ENCODE measurements at regions not wholly inside any gene's neighbourhood (a gene's known extent, or its start where the extent isn't known, plus 50 kb on each side); places are given as distances from the start of the nearest gene placed in this dataset.

- no peak for DNase-seq
These were observed 573.1 kb downstream of the HACE1 start for GRCh38 chr6:104286641-104287040.

- DNase-seq: no peak
These were observed 574.8 kb downstream of the HACE1 start for GRCh38 chr6:104284872-104285271.

GRCh38 chr6:104282581-104282980 lies 577.1 kb downstream of the HACE1 start:
- no peak for DNase-seq

- no peak for DNase-seq
These were observed 578.3 kb downstream of the HACE1 start for GRCh38 chr6:104281370-104281769.

- no peak for DNase-seq
These were observed 591.3 kb downstream of the HACE1 start for GRCh38 chr6:104268389-104268788.

GRCh38 chr6:104266922-104267321 lies 592.8 kb downstream of the HACE1 start:
- no peak for DNase-seq

- DNase-seq: no peak
These were observed 603.1 kb downstream of the HACE1 start for GRCh38 chr6:104256646-104257045.

- no peak for DNase-seq
These were observed 606.5 kb downstream of the HACE1 start for GRCh38 chr6:104253236-104253635.

GRCh38 chr6:104252276-104252675 lies 607.4 kb downstream of the HACE1 start:
- no peak for DNase-seq

- DNase-seq: no peak
These were observed 608.1 kb downstream of the HACE1 start for GRCh38 chr6:104251651-104252050.

- DNase-seq: no peak
These were observed 618.9 kb downstream of the HACE1 start for GRCh38 chr6:104240865-104241264.

- no peak for DNase-seq
These were observed 619.7 kb downstream of the HACE1 start for GRCh38 chr6:104239971-104240370.

- no peak for DNase-seq
These were observed 630.7 kb downstream of the HACE1 start for GRCh38 chr6:104229057-104229456.

GRCh38 chr6:104227508-104227907 lies 632.2 kb downstream of the HACE1 start:
- no peak for DNase-seq

GRCh38 chr6:104226790-104227446 lies 632.8 kb downstream of the HACE1 start:
- DNase-seq: no peak

GRCh38 chr6:104218116-104218515 lies 641.6 kb downstream of the HACE1 start:
- no peak for DNase-seq

GRCh38 chr6:104214901-104215300 lies 644.8 kb downstream of the HACE1 start:
- no peak for DNase-seq

GRCh38 chr6:104212977-104213668 lies 646.6 kb downstream of the HACE1 start:
- no peak for DNase-seq

- DNase-seq: no peak
These were observed 652.1 kb downstream of the HACE1 start for GRCh38 chr6:104207635-104208034.

- no peak for DNase-seq
These were observed 658.2 kb downstream of the HACE1 start for GRCh38 chr6:104201557-104201956.

- DNase-seq: no peak
These were observed 672.1 kb downstream of the HACE1 start for GRCh38 chr6:104187616-104188015.

GRCh38 chr6:104186831-104187230 lies 672.9 kb downstream of the HACE1 start:
- DNase-seq: no peak

- DNase-seq: no peak
These were observed 675.8 kb downstream of the HACE1 start for GRCh38 chr6:104183816-104184435.

- DNase-seq: no peak
These were observed 676.9 kb downstream of the HACE1 start for GRCh38 chr6:104182811-104183210.
